Embryonic facial prominence (tissue), 1 donor: ENCODE measurements at regions not wholly inside any gene's neighbourhood (a gene's known extent, or its start where the extent isn't known, plus 50 kb on each side); places are given as distances from the start of the nearest gene placed in this dataset.
"Not testable (repeated sequence)": the region's sequence is repeated elsewhere in the genome, so short reads cannot be mapped to it uniquely, and the experiment has no call there.

Experiments used
- DNase-seq: peaks from one replicate; pipeline ENCODE4 v3.0.0-alpha.2; 2016; ENCODE audit errors: extremely low spot score

- no peak for DNase-seq
Measured at GRCh38 chr3:5473471-5473870, 286.0 kb downstream of the EDEM1 start.

- DNase-seq: no peak
Measured at GRCh38 chr3:5476403-5476802, 288.9 kb downstream of the EDEM1 start.

DNA sequence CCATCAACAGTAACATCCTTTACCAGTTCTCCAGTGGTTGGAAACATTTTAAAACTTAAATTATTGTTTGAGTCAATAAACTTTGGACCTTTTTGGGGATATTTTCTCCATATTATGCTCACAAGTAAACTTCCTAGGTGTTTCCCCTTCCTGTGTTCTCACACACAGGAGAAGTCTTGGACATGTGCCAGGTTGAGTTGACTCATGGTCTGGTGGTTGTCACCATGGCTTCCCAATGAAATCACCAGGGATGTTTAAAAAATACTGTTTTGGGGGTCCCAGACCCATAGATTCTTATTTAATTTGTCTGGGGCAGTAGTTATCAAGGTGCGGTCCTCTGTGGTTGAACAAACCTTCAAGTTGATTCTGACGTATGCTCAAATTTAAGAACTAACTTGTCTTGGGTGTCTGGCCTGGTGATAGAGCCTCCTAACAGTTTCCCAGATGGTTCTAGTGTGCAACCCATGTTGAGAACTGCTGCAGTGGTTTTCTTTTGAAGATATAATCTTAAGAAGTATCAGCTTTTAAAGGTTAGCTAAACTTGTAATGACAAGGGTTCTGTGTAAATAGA lies 291.8 kb downstream of the EDEM1 start:
- DNase-seq: no peak

- DNase-seq: no peak
Measured at GRCh38 chr3:5480190-5480589, 292.7 kb downstream of the EDEM1 start.

DNA sequence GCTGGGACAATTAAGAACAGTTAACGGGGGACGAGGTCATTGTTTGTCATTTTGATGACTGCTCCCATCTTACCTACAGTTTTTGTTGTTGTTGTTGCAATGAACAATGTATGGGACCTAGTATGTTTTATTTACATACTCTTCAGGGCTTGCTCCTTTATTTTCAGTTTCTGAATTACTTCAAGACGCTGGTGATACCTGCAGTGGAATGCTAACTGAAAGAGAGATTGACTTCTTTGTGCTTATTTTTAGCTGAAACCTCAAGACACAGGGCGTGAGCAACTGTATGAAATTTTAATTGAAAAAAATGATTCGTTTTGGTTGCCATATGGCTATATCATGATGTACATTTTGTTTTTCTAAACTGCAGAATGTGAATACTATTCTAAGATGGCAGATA lies 297.9 kb downstream of the EDEM1 start:
- no peak for DNase-seq

DNA sequence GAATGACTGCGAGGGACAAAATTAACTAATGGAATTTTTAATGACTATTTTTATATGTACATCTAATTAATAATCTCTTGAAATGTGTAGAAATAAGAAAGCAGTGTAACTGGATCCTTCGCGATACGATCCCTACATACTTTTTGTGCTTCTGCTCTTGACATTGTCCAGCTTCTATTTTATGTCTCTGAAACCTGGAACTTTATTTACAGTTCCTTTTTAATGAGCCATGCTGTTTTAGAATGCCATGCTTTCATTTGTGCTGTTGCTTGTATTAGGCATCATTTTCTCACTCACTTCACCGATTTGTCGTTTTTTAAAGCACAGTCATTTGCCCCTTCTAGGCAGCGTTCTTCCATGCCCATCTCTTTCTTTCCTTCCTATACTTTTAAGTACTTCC lies 301.3 kb downstream of the EDEM1 start:
- no peak for DNase-seq

DNA sequence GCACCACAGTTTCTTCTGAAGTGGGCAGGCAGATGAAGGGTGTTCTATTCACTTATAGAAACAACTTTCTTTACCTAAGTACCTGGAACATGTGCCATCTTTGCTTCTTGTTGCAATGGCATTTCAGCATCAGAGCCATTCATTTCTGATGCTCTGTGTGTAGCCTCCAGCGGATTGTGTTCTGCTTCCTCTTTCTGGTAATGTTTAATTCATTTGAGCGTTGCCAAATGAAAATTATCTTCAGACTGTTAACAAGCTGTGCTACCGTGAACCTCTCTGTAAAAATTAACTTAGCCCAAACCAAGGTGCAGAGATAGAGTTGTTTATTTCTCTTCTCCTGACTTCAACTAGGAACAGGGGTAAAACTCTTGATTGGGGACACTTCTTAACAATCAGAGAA lies 302.0 kb downstream of the EDEM1 start:
- DNase-seq: no peak

DNA sequence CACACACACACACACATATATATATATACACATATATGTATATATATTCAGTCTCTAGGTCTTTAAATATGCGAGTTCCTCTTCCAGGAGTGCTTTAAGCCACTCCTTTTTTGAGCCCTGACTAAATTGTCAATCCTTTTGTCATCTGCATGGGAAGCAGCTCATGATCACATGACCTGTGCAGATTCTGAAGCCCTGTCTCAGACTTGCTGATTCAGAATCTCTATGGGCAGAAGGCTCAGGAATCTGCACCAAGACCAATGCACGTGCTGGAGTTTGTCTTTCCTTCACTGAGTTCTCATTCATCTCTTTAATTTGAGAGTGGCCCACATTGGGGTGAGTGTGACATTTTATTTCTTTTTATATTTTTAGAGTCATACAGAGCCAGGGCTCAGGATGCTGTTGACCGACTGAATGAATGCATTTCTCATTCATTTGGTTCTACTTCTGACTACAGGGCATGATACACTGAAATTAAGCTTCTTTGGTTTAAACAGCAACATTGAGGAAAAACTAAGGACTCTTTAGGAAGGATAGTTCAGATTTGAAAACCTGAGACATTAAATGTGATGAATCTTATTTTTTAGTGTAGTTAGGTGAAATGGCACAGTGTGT lies 307.5 kb downstream of the EDEM1 start:
- DNase-seq: no peak

GRCh38 chr3:5497497-5497896 lies 310.0 kb downstream of the EDEM1 start:
- no peak for DNase-seq

DNA sequence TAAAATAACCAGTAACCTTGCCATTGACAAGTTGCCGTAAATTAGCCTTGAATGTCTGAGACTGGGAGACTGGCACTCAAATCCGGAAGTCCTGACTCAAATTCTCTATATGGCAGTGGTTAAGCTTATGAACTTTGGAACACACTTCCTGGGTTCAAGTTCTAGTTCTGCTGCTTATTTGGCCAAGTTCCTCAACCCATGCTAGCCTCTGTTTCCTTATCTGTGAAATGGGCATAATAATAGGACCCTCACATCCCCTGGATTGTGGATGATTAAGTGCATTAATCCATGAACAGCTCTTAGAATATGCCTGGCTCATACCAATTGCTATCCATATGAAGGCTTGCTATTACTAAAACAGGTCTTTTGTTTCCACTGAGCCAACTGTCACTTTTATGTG lies 311.5 kb downstream of the EDEM1 start:
- DNase-seq: no peak

GRCh38 chr3:5499404-5499803 lies 311.9 kb downstream of the EDEM1 start:
- DNase-seq: no peak

- no peak for DNase-seq
Measured at GRCh38 chr3:5503136-5503535, 315.6 kb downstream of the EDEM1 start.

DNA sequence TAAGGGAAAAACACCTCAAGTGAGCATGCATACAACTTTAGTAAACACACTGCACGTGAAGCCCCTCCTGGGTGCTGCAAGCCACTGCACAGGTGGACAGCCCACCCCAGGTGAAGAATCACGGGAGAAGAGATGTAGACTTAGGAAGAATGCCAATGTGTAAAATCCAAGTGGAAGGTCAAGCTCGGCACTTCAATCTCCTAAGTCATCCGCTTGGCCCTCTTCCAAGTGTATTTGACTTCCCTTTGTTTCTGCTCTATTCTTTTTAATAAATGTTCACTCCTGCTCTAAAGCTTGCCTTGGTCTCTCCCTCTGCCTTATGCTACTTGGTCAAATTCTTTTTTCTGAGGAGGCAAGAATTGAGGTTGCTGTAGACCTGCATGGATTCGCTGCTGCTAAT lies 316.6 kb downstream of the EDEM1 start:
- DNase-seq: no peak

- DNase-seq: no peak
Measured at GRCh38 chr3:5505163-5505562, 317.7 kb downstream of the EDEM1 start.

DNA sequence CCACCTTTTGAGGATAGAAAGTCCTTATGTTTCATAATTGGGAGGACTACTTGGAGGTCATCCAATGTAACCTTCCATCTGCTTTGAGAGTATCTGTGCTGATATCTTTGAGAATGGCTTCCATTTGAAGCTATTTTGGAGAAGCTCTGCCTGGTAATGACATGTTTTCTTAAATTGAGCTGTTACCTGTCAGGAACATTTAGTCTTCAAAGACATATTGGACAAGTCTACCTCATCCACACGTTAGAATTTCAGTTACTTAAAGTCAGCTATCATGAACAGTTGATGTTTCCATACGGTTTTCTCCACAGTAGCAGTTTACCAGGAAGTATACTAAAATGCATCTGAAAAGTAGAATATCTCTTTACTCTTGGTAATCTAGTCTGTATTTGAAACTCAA lies 318.5 kb downstream of the EDEM1 start:
- DNase-seq: no peak

DNA sequence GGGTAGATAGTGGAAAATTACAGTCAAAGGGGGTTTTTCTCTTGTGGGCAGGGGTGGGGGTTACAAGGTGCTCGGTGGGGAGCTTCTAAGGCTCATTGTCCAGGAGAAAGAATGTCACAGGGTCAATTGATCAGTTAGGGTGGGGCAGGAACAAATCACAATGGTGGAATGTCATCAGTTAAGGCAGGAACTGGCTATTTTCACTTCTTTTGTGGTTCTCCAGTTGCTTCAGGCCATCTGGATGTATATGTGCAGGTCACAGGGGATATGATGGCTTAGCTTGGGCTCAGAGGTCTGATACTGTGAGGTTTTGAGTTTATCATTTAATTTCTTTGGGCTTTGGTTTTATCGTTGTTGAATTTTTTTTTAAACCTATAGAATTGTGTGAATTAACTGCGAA lies 321.4 kb downstream of the EDEM1 start:
- not testable (repeated sequence) for DNase-seq

GRCh38 chr3:5510300-5510699 lies 322.8 kb downstream of the EDEM1 start:
- DNase-seq: no peak

GRCh38 chr3:5517921-5518320 lies 330.4 kb downstream of the EDEM1 start:
- DNase-seq: no peak

- DNase-seq: no peak
Measured at GRCh38 chr3:5520237-5520636, 332.7 kb downstream of the EDEM1 start.

GRCh38 chr3:5523125-5523524 lies 335.6 kb downstream of the EDEM1 start:
- DNase-seq: no peak

GRCh38 chr3:5531039-5531438 lies 343.5 kb downstream of the EDEM1 start:
- no peak for DNase-seq

GRCh38 chr3:5531741-5532290 lies 344.3 kb downstream of the EDEM1 start:
- no peak for DNase-seq

- no peak for DNase-seq
Measured at GRCh38 chr3:5540532-5540931, 353.0 kb downstream of the EDEM1 start.

- DNase-seq: no peak
Measured at GRCh38 chr3:5542472-5542871, 355.0 kb downstream of the EDEM1 start.
